ENCODE measurements at regions not wholly inside any gene's neighbourhood (a gene's known extent, or its start where the extent isn't known, plus 50 kb on each side); places are given as distances from the start of the nearest gene placed in this dataset.

- DNase-seq (ENCODE audit: low spot score) = no peak
Measured at GRCh38 chr12:66044731-66045130, 85.8 kb downstream of the LLPH start.

GRCh38 chr12:66043035-66043434, 87.5 kb downstream of the LLPH start:
- no peak for DNase-seq (ENCODE audit: low spot score)

GRCh38 chr12:66041651-66042363, 88.7 kb downstream of the LLPH start:
- no peak for DNase-seq (ENCODE audit: low spot score)

- peak; percentile 59 for DNase-seq (ENCODE audit: low spot score)
Measured at GRCh38 chr12:66036317-66036716, 94.2 kb downstream of the LLPH start.

- no peak for DNase-seq (ENCODE audit: low spot score)
Measured at GRCh38 chr12:66035288-66035966, 95.1 kb downstream of the LLPH start.

GRCh38 chr12:66033151-66033550, 97.4 kb downstream of the LLPH start:
- DNase-seq (ENCODE audit: low spot score) = no peak

- no peak for DNase-seq (ENCODE audit: low spot score)
Measured at GRCh38 chr12:66032739-66033138, 97.8 kb downstream of the LLPH start.

GRCh38 chr12:66030217-66030781, 100.3 kb downstream of the LLPH start:
- no peak for DNase-seq (ENCODE audit: low spot score)

GRCh38 chr12:66028390-66028789, 102.2 kb downstream of the LLPH start:
- DNase-seq (ENCODE audit: low spot score) = no peak

GRCh38 chr12:66025477-66025876, 105.1 kb downstream of the LLPH start:
- DNase-seq (ENCODE audit: low spot score) = no peak

GRCh38 chr12:66024949-66025348, 105.6 kb downstream of the LLPH start:
- DNase-seq (ENCODE audit: low spot score) = no peak

GRCh38 chr12:66020481-66020880, 110.1 kb downstream of the LLPH start:
- no peak for DNase-seq (ENCODE audit: low spot score)

GRCh38 chr12:66017736-66018135, 112.8 kb downstream of the LLPH start:
- DNase-seq (ENCODE audit: low spot score) = no peak
